ENCODE measurements at regions not wholly inside any gene's neighbourhood (a gene's known extent, or its start where the extent isn't known, plus 50 kb on each side); places are given as distances from the start of the nearest gene placed in this dataset.
"Not testable (repeated sequence)": the region's sequence is repeated elsewhere in the genome, so short reads cannot be mapped to it uniquely, and the experiment has no call there.

DNA sequence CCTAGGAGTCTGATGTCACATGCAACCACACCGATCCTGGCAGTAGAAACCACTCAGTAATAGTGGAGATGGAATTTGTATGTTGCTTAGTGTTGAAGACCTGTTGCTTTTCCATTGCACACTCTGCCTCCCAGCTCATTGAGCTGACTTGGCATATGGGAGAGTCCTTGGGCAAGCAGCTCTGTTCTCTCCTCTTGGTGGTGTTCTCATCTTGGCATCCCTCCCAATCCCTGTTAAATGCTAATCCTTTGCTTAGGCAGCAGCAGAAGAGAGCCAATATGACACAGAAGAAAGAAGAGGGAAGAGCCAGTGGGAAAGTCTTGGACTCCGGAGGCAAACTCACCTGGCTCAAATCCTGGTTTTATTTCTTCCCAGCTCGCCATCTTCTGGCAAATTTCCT lies 178.0 kb upstream of the CAND1 start:
- no peak for DNase-seq

DNA sequence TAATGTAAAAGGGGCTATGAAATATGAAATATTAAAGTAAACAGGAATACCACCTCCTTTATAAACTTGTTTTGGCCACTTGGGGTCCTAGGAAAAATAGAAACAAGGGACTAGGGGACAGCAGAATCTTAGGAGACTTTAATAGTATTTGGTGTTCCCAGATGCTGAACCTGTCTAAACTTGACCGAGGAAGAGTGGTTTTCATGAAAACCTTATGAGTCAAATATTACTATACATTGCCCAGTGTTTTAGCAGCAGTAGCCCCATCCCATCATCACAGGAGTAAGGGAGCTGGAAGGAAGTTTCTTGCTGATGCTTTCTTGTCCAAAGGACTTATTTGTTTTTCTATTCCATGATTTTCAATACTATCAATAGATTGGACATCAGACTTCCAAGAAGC lies 177.5 kb upstream of the CAND1 start:
- DNase-seq: no peak

DNA sequence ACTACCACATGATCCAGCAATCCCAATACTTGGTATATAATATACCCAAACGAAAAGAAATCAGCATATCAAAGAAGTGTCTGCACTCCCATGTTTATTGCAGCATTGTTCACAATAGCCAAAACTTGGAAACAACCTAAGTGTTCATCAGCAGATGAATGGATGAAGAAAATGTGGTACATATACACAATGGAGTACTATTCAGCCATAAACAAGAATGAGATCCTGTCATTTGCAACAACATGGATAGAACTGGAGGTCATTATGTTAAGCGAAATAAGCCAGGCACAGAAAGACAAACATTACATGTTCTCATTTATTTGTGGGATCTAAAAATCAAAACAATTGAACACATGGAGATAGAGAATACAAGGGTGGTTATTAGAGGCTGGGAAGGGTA lies 176.2 kb upstream of the CAND1 start:
- DNase-seq: not testable (repeated sequence)

DNA sequence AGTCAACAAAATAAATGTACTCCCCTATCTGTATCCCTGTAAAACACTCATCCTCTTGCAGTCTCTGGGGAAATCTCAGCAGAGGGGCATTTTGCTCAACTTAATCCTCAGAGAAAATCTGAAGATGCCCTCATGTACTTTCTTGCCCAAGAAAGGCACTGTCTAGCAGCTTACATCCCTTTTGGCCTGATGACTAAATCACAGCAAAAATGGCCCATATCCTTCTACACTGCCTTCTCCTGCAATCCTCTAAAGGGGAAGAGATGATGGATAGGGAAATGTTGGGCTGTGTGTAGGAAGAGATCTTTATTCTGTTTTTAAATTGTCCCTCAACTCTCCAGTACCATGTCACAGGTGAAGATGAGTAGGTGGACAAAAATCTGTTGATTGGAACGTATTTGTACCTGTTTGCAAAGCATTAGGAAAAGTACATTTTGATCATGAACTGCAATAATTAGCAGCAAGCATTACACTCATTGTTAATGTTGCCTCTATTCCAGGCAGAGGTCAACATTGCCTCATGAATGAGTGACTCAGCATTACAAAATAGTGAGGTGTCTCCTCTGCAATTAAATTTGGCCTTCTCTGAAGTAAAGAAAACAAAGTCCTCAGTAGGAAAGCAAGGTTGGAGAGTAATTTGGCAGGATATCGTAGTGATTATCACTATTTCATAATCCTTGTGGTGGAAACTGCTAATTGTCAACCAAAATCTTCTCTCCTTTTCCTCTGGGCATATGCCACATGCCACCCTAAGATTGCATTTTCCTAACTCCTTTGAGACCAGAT lies 172.4 kb upstream of the CAND1 start:
- DNase-seq: no peak

DNA sequence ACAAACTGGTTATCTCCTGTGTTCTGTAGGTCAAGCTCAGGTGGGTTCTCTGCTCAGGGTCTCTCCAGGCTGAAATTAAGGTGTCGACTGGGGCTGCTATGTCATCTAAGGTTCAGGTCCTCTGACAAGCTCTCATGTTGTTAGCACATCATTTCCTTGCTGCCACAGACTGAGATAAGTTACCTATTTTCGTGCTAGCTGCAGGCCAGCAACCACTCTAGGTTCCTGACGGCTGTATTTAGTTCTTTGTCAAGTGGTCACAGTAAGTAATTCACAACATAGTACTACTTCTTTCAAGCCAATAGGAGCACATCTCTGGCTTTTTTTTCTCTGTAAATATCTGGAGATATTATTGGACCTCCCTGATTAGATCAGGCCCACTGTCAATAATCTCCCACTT lies 169.3 kb upstream of the CAND1 start:
- no peak for DNase-seq

DNA sequence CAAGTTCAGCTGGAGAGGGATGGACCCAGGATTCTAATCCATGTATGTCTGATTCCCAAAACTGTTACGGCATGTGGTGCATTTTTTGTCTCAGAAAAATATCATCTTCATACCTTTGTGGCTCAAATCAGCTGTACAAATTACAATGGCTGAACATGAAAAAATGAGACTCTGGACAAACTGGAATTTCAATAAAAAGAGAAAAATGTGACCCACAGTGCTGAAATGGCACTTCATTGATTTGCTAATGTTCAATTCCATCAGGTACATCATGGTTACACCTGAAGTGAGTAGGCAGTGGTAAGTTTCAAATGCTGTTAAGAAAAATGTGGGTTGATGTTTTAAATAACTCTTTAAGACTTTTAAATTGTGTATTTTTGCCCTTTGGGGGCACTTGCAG lies 165.6 kb upstream of the CAND1 start:
- DNase-seq: no peak

DNA sequence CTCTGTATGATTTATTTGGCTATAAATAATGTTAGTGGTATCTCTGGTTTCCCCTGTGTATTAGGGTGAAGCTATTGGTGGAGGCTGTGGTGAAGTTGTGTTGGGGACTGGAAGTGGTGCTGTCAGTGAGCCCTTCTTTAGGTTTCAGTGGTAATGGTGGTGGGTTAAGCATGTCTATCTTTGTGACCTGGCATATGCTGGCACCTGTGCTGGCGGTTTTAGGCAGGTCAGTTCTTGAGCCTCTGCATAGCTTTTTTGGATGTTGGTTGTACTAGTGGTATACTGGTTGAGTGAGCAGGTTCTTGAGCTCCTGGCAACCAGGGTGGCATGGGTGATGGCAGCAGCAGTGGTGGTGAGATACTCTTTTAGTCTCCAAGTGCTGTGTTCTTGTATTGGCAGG lies 161.9 kb upstream of the CAND1 start:
- DNase-seq: no peak

DNA sequence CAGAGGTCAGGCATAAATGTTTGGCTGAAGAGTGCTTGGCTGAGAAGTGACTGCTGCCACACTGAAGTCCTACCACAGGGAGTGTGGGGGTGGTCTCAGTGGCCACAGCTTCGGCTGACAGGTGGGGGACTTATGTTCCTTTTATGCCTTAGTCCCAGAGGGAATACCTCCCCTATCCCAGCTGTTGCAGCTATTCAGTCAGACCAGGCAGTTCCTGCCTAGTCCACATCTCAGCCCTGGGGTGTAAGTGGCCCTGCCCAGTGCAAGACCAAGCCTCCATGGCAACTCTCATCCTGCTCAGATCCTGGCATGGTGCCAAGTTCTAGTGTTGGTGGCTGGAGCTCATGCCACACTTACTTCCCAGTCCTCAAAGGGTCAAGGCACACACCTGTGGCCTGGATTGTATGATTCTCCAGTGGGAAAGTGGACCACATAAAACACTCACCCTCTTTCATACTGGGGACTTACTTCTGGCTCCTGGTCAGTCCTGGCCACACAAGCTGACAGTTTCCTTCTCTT lies 161.3 kb upstream of the CAND1 start:
- no peak for DNase-seq

DNA sequence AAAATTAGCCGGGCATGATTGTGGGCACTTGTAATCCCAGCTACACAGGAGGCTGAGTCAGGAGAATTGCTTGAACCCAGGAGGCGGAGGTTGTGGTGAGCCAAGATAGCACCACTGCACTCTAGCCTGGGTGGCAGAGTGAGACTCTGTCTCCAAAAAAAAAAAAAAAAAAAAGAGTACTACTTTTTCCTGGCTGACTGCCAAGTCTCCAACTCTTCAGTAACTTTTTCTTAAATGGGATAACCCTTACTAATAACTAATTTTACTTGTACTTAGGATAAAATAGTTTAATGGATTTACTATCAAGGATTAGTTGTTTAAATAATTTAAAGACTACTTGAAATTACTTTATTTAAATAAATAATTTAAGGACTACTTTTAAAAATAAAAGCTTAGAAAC lies 158.8 kb upstream of the CAND1 start:
- not testable (repeated sequence) for DNase-seq

DNA sequence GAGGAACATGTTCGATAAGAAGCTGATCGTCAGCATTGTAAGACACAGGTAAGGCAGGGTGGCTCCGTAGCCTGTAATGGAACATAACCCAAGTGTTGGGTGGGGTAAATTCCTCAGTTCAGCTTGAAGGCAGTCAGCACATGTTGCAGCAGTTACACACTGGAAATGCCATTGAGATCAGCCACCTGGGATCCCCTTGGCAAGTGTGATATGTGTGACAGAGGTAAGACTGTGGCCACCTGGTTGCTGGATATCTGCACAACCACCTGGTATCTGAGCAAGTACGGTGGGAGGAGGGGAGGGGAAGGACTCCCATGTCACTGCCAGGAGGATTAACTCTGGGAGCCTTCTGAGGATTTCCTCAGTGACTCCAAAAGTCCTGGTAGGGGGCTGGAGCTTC lies 158.0 kb upstream of the CAND1 start:
- DNase-seq: no peak

DNA sequence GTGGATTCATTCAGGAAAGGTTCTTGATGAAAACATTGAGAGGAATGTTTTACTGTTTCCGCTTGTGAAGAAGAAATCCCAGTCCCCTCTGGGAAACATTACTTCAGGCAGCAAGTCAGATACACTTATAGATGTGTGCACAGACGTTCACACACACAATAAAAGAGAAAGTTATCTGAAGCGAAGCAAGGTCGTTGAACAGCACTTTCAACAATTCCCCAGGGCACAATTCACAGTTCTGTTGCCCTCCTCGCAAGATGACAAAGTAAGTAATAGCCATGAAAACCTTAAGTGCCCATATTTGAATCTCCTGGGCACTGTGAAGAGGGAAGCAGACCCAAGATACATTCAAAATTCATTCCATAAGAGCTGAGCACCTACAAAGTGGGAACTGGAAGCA lies 156.6 kb upstream of the CAND1 start:
- no peak for DNase-seq

DNA sequence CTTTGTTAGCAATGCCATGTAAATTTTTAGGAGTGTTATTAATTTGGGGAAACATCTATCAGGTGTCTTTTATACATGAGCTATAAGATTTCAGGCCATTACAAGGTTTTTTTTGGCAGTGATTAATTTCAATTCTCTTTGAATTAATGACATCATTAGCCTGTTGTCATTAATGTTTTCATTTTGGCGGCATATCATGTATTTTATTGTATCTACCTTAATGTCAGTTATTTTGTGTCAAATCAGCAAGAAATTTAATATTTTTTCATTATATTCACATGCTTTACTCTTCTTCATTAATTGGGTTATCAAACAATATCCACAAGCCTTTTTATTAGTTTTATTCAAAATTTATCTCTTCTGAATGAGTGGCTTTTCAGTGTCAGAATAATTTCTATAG lies 153.0 kb upstream of the CAND1 start:
- DNase-seq: no peak

DNA sequence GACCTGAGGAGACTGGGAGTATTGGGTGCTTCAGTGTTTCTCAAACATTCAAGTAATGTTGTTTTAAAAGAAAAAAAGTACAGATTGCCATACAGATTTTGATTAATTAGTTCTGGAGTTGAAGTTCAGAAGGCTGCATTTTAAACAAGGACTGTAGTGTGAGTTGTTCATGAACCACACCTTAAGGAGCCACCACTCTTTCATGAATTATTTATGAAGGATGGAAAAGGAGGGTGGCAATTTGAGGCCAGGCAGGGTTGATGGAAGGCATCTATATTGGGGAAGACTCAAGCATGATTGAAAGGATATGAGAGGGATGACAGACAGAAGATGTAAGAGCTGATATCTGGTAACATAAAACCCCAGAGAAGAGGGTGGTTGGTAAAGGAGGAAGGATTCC lies 146.6 kb upstream of the CAND1 start:
- DNase-seq: no peak

DNA sequence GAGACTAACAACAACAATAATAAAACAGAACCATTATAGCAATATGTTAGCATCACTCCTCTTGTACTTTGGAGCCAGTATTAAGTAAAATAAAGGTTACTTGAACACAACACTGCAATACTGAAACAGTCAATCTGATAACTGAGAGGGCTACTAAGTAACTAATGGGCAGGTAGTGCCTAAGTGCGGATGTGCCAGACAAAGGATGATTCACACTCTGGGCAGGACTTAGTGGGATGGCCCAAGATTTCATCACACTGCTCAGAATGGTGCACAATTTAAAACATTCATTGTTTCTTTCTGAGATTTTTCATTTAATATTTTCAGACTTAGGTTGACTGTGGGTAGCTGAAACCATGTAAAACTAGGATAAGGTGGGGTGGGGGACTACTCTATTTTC lies 131.9 kb upstream of the CAND1 start:
- no peak for DNase-seq

DNA sequence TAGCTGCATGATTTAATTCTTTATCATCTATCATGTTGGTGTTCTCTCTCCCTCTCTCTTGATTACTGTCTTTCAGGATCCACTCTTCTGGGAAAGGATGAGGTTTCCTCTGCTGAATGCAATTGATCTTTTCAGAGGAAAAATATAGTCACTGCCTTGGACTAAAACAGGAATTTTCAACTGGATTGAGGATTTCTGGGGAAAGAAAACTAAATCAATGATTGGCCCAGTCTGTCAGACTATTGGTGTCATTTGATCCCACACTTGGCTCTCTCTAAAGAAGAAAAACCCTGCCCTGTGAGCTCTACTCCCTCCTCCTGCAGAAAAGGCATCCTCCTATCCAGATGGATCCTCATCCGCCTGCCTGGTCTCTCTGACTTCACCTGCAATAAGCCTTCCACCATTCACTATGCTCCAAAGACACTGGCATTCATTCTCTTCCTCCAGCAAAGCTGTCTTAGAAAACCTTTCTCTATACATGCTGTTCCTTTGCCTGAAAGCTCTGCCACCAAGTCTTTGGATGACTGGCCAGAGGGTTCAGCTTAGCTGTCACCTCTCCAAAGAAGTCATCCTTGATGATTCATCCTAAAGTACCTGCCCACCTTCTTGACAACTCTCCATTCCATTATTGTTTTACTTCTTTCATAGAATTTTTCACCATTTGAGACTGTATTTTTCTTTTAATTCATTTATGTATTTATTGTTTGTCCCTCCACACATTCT lies 127.7 kb upstream of the CAND1 start:
- no peak for DNase-seq

DNA sequence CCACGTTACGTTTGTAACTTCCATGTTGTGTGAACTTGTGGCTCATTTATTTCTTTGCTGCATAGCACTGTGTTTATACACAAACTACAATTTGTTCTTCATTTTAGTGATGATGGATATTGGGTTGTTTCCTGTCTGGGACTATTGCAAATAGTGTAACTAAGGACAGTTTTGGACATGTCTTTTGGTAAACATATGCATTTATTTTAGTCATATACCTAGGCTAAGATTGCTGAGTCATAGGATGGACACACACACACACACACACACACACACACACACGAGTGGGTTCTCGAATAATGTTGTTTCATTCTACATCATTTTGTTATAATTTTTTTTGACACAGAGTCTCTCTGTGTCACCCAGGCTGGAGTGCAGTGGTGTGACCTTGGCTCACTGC lies 123.5 kb upstream of the CAND1 start:
- no peak for DNase-seq

DNA sequence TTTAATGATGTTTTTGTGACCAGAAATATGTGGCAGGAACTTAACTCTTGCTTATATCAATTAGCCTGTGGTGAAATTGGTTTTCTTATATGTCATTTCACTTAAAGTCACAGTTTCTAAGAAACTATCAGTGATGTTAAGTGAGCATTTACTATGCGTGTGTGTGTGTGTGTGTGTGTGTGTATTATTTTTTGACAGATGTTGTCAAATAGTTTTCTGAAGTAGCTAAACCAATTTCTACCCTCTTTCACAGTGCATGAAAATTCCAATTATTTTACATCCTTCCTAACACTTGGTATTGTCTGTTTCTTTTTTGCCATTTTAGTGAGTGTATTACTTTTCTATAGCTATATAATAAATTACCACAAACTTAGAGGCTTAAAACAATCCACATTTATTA lies 122.1 kb upstream of the CAND1 start:
- no peak for DNase-seq

DNA sequence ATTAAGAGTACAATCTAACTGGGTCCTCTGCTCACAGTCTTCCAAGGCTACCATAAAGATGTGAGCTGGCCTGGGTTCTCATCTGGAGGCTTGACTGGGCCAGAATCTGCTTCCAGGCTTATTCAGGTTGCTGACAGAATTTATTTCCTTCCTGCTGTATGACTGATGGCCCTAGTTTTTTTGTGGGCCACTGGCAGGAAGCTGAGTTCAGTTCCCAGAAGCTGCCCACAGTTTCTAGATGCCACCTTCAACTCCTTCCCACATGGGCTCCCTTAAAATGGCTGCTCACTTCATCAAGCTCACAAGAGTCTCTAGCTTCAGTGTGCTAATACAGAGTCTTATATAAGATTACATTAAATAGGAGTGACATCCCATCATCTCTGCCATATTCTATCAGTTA lies 121.7 kb upstream of the CAND1 start:
- DNase-seq: no peak

DNA sequence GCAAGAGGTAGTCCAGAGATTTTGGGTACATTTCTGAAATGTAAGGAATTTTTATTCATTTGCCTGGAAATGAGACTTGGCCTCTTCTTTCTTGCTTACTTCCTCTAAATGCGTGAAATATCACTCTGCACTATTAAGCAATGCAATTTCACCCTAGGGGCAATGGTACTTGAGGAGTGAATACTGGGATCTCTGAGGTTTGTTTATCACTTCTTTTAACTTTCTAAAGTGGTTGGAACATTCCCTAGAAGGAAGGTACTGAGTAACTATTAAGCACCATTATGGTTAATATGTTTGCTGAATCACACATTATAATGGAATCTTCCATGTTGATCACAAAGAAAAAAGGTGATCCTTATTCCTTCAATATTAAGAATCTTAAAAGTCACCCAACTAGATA lies 120.9 kb upstream of the CAND1 start:
- no peak for DNase-seq

DNA sequence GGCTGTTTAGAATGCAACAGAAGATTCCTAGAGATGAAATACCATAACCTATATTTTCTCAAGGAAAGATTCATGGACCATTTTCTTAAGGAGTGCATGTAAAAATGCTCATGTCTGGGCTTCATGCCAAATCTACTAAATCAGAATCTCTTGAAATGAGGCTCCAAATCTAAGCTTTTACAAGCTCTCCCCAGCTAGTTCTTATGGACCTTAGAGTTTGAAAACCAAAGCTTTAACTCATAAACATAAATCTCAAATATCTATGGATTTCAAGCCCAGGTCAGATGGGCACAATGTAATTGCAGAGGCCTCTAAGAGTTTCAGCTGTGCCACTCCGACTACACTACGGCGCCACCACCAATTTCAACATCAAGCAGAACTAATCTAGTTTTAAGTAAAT lies 117.3 kb upstream of the CAND1 start:
- no peak for DNase-seq

DNA sequence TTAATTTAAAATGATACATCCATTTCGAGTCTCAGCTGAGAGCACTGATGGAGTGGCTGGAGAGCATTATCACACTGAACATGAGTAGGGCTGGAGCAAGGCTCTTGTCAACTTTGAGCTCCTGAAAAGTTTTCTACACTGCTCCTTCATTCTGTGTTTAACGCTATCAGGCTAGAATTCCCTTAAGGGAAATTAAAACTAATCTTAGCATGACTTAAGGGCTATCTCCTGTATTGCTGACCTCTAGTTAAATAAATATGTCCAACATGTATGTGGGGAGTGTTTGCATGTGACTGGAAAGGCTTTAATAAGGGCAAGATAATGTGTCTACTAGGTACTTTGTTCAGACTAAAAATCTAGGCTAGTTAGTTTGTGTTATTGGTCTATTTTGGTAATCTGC lies 116.7 kb upstream of the CAND1 start:
- no peak for DNase-seq

DNA sequence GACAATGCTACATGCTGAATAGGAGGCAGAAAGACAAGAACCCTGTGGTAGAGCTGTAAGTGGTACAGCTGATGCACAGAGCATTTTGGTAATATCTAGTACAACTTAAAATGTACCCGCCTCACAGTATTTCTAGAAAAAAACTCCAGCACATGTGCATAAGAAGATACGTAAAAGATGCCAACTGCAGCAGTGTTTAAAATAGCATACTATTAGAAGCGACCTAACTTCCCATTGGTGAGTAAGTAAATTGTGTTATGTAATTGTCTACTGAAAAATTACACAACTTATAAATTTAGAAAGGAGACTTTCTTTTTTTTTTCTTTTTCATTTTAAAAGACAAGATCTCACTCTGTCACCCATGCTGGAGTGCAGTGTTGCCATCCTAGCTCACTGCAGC lies 114.3 kb upstream of the CAND1 start:
- no peak for DNase-seq

DNA sequence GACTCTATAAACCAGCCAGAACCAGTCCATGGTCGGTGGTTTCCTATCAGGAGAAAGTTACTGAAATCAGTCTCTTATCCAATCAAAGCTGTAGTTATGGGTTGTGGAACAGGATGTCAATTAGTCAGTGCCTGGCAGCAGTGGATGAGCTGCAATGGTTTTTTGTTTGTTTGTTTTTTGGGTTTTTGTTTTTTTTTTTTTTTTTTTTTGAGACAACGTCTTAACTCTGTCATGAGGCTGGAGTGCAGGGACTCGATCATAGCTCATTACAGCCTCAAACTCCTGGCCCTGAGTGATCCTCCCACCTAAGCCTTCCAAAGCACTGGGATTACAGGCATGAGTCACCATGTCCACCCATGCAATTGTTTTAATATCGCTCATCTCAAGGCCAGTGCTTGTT lies 113.3 kb upstream of the CAND1 start:
- no peak for DNase-seq

DNA sequence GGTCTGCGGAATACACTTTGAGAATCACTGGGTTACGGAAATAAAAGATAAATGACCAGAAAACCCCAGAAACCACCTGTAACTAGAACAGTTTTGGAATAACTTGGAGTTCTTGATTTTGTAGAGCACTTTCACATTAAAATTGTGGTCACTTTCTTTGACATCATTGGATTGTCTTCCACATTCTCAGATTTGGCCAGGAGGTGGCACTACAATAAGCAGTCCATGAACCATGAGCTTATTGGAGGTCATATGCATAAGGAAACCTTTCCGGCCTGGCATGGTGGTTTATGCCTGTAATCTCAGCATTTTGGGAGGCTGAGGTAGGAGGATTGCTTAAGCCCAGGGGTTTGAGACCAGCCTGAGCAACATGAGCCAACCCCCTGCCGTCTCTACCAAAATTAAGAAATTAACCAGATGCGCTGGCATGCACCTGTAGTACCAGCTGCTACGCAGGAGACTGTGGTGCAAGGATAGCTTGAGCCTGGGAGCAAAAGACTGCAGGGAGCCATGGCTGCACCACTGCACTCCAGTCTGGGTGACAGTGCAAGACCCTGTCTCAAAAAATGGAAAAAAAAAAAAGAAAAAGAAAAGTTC lies 107.7 kb upstream of the CAND1 start:
- DNase-seq: peak in 1 of 2 donors; percentile 40

Measured in CD4-positive, alpha-beta T cell treated with Interleukin-4 for 1 hour (primary cell).